Hematopoietic multipotent progenitor cell treated with erythropoietin and hydrocortisone succinate and interleukin-3 and kit ligand, for 15 days (in vitro differentiated cells): ENCODE measurements at regions not wholly inside any gene's neighbourhood (a gene's known extent, or its start where the extent isn't known, plus 50 kb on each side); places are given as distances from the start of the nearest gene placed in this dataset.

Experiments used
- DNase-seq: peaks from one replicate; pipeline ENCODE4 v3.0.0-alpha.2; 2015; ENCODE audit warnings: low spot score

- no peak for DNase-seq
Observed at GRCh38 chr13:106297283-106297682, 238.2 kb downstream of the EFNB2 start.

GRCh38 chr13:106296723-106297122, 238.7 kb downstream of the EFNB2 start:
- no peak for DNase-seq

DNA sequence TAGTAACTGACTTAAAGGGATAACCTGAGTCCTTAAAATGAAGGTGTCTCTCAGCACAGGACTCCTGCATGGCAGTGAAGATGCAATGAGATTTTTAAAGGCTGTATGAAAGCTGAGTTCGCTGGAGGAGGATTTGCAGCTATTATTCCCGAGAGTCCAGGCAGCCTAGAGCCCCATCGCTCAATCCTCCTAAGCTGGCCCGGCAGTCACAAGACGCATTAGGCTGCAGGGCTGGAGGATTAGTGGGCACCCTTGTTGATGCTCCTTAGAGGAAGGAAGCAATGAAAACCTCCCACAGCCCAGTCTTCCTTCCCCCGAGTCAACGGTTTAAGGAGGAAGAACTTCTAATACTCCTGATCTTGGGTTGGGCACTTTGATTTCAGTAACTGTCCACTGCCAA, 239.5 kb downstream of the EFNB2 start:
- DNase-seq: no peak

GRCh38 chr13:106291006-106291405, 244.5 kb downstream of the EFNB2 start:
- no peak for DNase-seq

GRCh38 chr13:106287351-106287750, 248.1 kb downstream of the EFNB2 start:
- DNase-seq: no peak

DNA sequence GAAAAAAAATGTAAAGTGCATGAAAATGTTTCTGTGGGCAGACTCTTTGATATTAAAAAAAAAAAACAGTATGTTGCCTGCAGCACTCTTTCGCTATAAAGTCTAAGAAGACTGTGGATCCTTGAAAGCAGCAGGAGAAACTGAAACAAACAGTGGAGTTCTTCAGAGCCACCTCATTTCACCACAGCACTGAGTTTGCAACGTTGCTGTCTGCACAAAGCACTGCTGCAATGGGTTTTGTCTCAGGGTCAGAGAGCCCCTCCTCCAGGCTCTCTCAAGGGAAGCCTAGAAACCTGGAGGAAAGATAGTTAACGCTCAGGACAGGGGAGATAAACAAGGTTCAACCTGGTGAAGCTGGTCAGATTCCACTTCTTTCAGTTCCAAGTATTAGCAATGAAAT, 248.7 kb downstream of the EFNB2 start:
- DNase-seq: no peak

- no peak for DNase-seq
Observed at GRCh38 chr13:106284358-106284757, 251.1 kb downstream of the EFNB2 start.

DNA sequence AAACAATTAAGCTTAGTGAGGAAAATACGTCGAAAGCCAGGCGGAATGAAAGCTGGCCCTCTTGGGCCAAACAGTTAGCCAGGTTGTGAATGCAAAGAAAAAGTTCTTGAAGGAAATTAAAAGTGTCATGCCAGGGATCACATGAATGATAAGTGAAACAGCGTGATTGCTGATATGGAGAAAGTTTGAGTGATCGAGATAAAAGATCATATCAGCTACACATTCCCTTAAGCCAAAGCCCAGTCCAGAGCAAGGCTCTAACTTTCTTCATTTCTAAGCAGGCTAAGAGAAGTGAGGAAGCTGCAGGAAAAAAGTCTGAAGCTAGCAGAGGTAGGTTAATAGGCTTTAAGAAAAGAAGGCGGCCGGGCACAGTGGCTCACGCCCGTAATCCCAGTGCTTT, 254.0 kb downstream of the EFNB2 start:
- DNase-seq: no peak

DNA sequence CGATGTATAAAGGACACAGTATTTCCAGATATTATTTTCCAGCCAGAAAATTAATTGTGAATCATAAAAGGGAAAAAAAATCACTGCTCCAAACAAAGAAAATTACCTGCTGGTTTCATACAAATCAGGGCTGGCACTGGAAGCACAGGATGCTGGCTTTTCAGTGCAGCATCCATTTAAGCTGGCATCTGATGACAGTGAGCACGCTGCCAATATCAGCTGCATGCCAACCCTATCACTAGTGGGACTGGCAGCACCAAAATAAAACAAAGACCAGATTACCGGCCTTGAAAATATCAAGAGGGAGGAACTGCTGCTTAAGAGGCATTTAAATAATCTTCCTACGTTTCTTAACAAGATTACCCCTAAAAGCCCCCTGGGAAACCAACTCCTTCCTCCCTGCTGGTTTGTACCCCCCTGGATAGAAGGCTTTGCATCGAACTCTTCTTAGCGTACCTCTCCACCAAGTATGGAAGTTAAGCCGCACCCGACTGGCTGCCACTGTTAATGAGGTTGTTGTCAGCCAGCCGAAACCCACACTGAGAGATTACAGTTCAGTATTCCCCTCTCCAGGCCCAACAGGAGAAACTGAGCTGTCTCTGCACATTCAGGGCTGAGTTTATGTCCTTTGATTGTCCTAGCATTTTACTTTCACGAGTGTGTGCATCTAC, 257.8 kb downstream of the EFNB2 start:
- no peak for DNase-seq

DNA sequence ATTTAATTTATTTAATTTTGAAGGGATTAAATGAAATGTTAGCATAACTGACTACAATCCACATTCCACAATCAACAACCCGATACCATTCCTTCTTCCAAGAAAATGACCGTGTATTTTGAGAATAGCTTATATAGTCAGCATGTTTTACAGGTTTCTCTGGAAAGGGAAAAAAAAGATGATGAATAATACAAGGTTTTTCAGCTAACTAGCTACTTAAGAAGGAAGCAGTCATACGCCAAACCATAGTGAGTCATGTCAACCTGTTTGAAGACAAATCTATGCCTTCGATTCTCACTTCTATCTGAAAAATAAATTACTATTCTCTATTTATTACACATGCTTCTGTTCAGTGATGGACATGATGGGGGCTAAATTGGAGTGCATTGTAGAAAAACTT, 258.6 kb downstream of the EFNB2 start:
- DNase-seq: no peak

- no peak for DNase-seq
Observed at GRCh38 chr13:106275446-106276032, 259.9 kb downstream of the EFNB2 start.

GRCh38 chr13:106274551-106275203, 260.8 kb downstream of the EFNB2 start:
- DNase-seq: no peak

DNA sequence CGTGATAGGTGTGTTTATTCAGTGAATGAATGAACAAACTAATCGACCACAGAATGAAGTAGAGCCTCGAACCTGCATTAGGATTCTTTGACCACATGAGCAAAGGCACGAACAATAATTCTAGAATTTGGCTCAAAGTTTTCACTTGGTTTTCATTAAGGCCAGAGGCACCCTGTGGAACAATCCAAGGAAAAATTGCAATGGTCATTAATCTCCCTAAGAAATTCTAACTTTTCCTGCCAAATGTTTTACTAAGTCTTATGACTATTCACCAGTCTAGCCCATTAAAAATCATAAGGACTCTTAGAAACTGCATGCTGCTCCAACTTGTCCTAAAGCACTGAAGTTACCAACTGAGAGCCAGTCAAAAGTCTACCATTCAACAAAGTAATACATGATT, 271.7 kb downstream of the EFNB2 start:
- no peak for DNase-seq

GRCh38 chr13:106262886-106263285, 272.6 kb downstream of the EFNB2 start:
- DNase-seq: no peak

DNA sequence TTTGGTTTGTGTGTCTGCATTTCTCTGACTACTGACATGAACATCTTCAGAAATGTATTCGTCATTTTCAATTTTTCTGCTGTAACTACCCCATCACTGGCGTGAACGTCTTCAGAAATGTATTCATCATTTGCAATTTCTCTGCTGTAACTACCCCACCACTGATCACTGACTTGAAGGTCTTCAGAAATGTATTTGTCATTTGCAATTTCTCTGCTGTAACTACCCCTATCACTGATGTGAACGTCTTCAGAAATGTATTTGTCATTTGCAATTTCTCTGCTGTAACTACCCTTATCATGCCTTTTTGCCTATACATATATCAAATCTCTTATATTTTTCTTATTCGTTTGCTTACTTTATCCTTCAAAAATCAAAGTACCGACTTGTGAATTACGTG, 274.0 kb downstream of the EFNB2 start:
- no peak for DNase-seq

- no peak for DNase-seq
Observed at GRCh38 chr13:106260352-106260751, 275.1 kb downstream of the EFNB2 start.

- DNase-seq: no peak
Observed at GRCh38 chr13:106259928-106260327, 275.5 kb downstream of the EFNB2 start.

DNA sequence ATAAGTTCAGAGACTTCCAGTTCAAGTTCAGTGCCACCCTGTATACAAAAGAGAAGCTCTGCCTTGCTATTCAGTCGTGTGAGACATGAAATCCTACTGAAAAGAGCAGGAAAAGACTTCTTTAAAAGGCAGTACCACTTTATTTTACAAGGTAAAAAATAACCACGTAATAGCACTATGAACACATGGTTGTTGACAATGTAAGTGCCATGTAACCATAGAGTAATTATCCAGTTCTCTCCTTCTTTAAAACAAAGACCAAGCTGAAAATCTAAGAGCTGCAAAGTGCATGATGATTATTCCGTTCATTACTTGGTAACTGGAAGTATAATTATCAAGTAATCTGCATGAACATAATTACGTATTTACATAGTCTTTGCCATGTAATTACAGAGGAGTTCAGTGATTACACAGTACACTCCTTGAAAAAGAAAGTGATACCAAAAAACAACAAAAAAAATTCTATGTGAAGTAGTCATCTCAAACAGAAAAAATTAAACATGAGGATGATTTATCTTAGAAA, 288.7 kb downstream of the EFNB2 start:
- no peak for DNase-seq

DNA sequence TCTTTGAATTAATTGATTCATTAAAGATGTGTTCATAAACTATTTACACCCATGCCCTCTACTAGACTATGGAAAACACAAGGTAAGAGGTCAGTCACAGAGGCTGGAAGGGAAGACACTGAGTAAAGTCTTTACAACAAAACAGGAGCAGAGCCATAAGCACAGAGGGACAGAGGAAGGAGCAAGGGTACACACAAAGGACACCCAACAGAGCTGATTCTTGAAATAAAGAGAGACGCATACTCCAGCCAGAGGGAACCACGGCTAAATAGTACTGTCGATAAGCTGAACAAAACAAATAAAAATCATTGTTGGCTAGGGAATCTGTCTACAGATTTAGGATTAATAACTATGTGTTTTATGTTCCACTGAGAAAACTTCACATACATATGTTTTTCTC, 289.2 kb downstream of the EFNB2 start:
- no peak for DNase-seq

GRCh38 chr13:106243011-106243565, 292.4 kb downstream of the EFNB2 start:
- no peak for DNase-seq

GRCh38 chr13:106241974-106242953, 293.2 kb downstream of the EFNB2 start:
- no peak for DNase-seq

DNA sequence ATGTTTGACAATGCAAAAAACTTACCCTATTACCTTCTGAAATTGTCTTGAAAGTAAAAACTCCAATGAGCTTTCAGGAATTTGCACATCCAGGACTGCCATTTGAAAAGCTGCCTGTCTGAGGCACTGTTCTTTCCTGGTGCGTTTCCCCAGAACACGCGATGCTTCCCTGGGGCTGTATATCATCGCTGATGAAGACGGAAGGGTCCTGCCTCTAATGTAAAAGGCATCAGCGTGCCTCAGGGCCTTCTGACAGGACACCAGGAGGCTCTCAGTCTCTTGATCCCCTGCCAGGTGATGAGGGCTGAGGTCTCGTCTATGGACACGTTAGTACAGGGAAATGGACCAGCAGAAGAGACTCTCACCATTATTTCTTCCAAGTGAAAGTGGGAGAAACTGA, 296.8 kb downstream of the EFNB2 start:
- no peak for DNase-seq
